Heart right ventricle (tissue), 16 donors: ENCODE measurements at regions not wholly inside any gene's neighbourhood (a gene's known extent, or its start where the extent isn't known, plus 50 kb on each side); places are given as distances from the start of the nearest gene placed in this dataset.
"Not testable (repeated sequence)": the region's sequence is repeated elsewhere in the genome, so short reads cannot be mapped to it uniquely, and the experiment has no call there.

Experiments
- ATAC-seq, 8 donors: fragments of 200-7000 bp; cut with Tn5 transposase; one replicate each; pipeline ENCODE4 v1.9.1; 2020; ENCODE audit warnings: mild to moderate bottlenecking in 8 of 8, moderate library complexity in 8 of 8, moderate number of reproducible peaks in 1 of 8
- DNase-seq, 2 donors: peaks; one replicate each; pipeline ENCODE4 v3.0.0-alpha.2; 2020
- H3K27ac ChIP-seq, 10 donors: fragments of 200-600 bp; sonication (generic) in 2 of 10; one replicate each; pipeline versions ENCODE4 v1.5.0 to v1.8.0; 2020 to 2022; ENCODE audit warnings: mild to moderate bottlenecking in 3 of 10
- H3K27me3 ChIP-seq, 7 donors: fragments of 200-600 bp; one replicate each; pipeline ENCODE4 v1.8.0; 2021 to 2022; ENCODE audit warnings: mild to moderate bottlenecking in 2 of 7
- H3K36me3 ChIP-seq, 9 donors: fragments of 200-600 bp; sonication (generic) in 1 of 9; one replicate each; pipeline versions ENCODE4 v1.5.0 to v1.8.0; 2020 to 2022; ENCODE audit warnings: mild to moderate bottlenecking in 2 of 9
- H3K4me1 ChIP-seq, 9 donors: fragments of 200-600 bp; sonication (generic) in 1 of 9; one replicate each; pipeline versions ENCODE4 v1.5.0 to v1.8.0; 2020 to 2022; ENCODE audit warnings: mild to moderate bottlenecking in 4 of 9
- H3K4me3 ChIP-seq, 10 donors: fragments of 200-600 bp; sonication (generic) in 2 of 10; one replicate each; pipeline versions ENCODE4 v1.5.0 to v1.8.0; 2020 to 2022; ENCODE audit warnings: mild to moderate bottlenecking in 7 of 10, moderate library complexity in 2 of 10
- H3K9me3 ChIP-seq, 11 donors: fragments of 200-600 bp in 10 of 11; sonication (generic) in 2 of 11; one replicate each; pipeline versions ENCODE4 v1.5.0 to v1.8.0; 2013 to 2022; ENCODE audit warnings: mild to moderate bottlenecking in 2 of 11, control low read depth in 1 of 11, moderate library complexity in 1 of 11
- CTCF ChIP-seq, 9 donors: fragments of 200-600 bp; sonication (generic) in 2 of 9; IDR thresholded peaks; one replicate each; pipeline versions ENCODE4 v1.5.0 to v1.8.0; 2021 to 2022; ENCODE audit warnings: antibody characterized with exemption in 9 of 9, mild to moderate bottlenecking in 5 of 9, moderate library complexity in 1 of 9
- WGBS, 2 donors: extraction: QIAGEN DNeasy Blood & Tissue Kit; methylation state at CpG; one replicate each; pipeline ENCODE4 v1.1.7; 2013; ENCODE audit warnings: inconsistent platforms in 1 of 2; 5-methylcytosine and 5-hydroxymethylcytosine counted together
- intact Hi-C, 10 donors: fragments of 100-400 bp; cut with DNase I; formaldehyde crosslinking; loops; one replicate each; pipeline versions ENCODE4 v1.11.1 to v1.14.2; 2022
- donor health status: Arrhythmogenic right ventricular cardiomyopathy.
- donor health status: ischemic (EF 13 %, LVEDD 7.1; RV severe dilation, severe dysfunction).
- donor health status: healthy with polysubstance abuse.
- donor health status: DM: no; HTN: yes; CAD: no.
- donor health status: DM: no; HTN: no; CAD: no.
- donor health status: ischemic (EF 25% LVEDD 6.9; RV normal size, moderate dysfunction).
- donor health status: ischemic (EF 25% LVEDD 5.7; RV mildly dilated, moderate dysfunction).
- donor health status: healthy.
- donor health status: DM: yes; HTN: yes; CAD: no.
- donor health status: Ischemic cardiomyopathy.
- donor health status: ischemic (EF 35%, LVEDD 5.7; RV mildly dilated, moderate dysfunction).
- donor health status: nonischemic (EF 11% LVEDD 7.7; RV severe dilation, severe dysfunction).
- donor health status: DM: yes; HTN: yes; CAD: no.
- donor health status: PGD.
- donor health status: ischemic (EF 29% LVEDD 5.4; RV normal size, mild dysfunction).
- donor health status: nonischemic (EF 23%, LVEDD 6.1; RV moderate dilation, normal function).

GRCh38 chr2:45102579-45103117 is 93.4 kb upstream of the SIX2 start:
- Histone ChIP-seq H3K9me3 (peaks cover 0 to 5% (median 0%) of the 10 kb centered on the region in 11 donors), H3K27ac (no peak overlapping the region), H3K4me3 (no peak overlapping the region), H3K36me3 (no peaks in the 10 kb centered on the region), H3K27me3 (peaks cover 0 to 15% (median 6%) of the 10 kb centered on the region in 7 donors), H3K4me1 (no peaks in the 10 kb centered on the region)
- 94 to 97% methylated on average over 3 of the region's 3 CpGs for WGBS, 2 donors
- ATAC-seq (no peak), DNase-seq (no peak)
- intact Hi-C loops, result no loop called here
- TF ChIP-seq CTCF (IDR thresholded peaks at IDR 0.05), result no peak

- intact Hi-C loops, result no loop called here
- no peaks in the 10 kb centered on the region for H3K4me1 ChIP-seq
- peaks cover 0 to 15% (median 6%) of the 10 kb centered on the region in 7 donors for H3K27me3 ChIP-seq
- TF ChIP-seq CTCF (IDR thresholded peaks at IDR 0.05), result no peak
- H3K4me3 ChIP-seq, result no peak overlapping the region
- H3K36me3 ChIP-seq, result no peaks in the 10 kb centered on the region
- ATAC-seq (no peak), DNase-seq (no peak)
- H3K27ac ChIP-seq, result no peak overlapping the region
- H3K9me3 ChIP-seq, result peaks cover 0 to 3% (median 0%) of the 10 kb centered on the region in 11 donors
- 71% methylated on average over 1 of the region's 1 CpG for WGBS, 2 donors
Measured at GRCh38 chr2:45102141-45102540, 92.9 kb upstream of the SIX2 start.

- H3K9me3 ChIP-seq, result no peaks in the 10 kb centered on the region
- DNase-seq, result no peak
- intact Hi-C loops, result no loop called here
- no peak overlapping the region for H3K4me3 ChIP-seq
- no peak for ATAC-seq
- 93 to 94% methylated on average over 6 of the region's 6 CpGs for WGBS, 2 donors
- H3K36me3 ChIP-seq, result no peaks in the 10 kb centered on the region
- no peak for TF ChIP-seq CTCF (IDR thresholded peaks at IDR 0.05)
- no peaks in the 10 kb centered on the region for H3K4me1 ChIP-seq
- no peak overlapping the region for H3K27ac ChIP-seq
- H3K27me3 ChIP-seq, result peaks cover 0 to 37% (median 18%) of the 10 kb centered on the region in 7 donors
Measured at GRCh38 chr2:45096996-45097395, 87.7 kb upstream of the SIX2 start.

- DNase-seq, H3K9me3 ChIP-seq, H3K27ac ChIP-seq, intact Hi-C loops, H3K36me3 ChIP-seq, ATAC-seq, H3K4me1 ChIP-seq, H3K4me3 ChIP-seq: not testable (repeated sequence)
- 90 to 92% methylated on average over 10 of the region's 10 CpGs for WGBS, 2 donors
- peaks cover 0 to 37% (median 18%) of the 10 kb centered on the region in 7 donors for H3K27me3 ChIP-seq
Measured at GRCh38 chr2:45096038-45096437, 86.8 kb upstream of the SIX2 start.

- DNase-seq (no peak), ATAC-seq (no peak)
- Histone ChIP-seq H3K36me3 (no peaks in the 10 kb centered on the region), H3K27me3 (peaks cover 0 to 31% (median 15%) of the 10 kb centered on the region in 7 donors), H3K9me3 (no peaks in the 10 kb centered on the region), H3K4me1 (no peaks in the 10 kb centered on the region), H3K4me3 (no peak overlapping the region), H3K27ac (no peak overlapping the region)
- TF ChIP-seq CTCF (IDR thresholded peaks at IDR 0.05), result no peak
- intact Hi-C loops, result no loop called here
- WGBS, 2 donors, result 66 to 70% methylated on average over 6 of the region's 6 CpGs
Measured at GRCh38 chr2:45093663-45094062, 84.4 kb upstream of the SIX2 start.
